ENCODE measurements at regions not wholly inside any gene's neighbourhood (a gene's known extent, or its start where the extent isn't known, plus 50 kb on each side); places are given as distances from the start of the nearest gene placed in this dataset.

DNA sequence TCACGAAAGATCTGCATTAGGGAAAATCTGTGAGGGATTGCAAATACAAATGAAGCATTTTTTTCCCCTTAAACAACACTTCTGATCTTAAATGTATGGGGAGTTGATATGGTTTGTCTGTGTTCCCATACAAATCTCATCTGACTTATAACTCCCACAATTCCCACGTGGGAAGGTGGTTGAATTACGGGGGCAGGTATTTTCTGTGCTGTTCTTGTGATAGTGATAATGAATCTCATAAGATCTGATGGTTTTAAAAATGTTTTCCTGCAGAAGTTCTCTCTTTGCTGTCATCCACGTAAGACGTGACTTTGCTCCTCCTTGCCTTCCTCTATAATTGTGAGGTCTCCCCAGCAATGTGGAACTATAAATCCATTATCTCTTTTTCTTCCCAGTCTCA lies 107.4 kb upstream of the KCNIP4 start:
- no peak for DNase-seq (ENCODE audit: low read depth)
- H3K4me3 ChIP-seq (ENCODE audit: low read depth, low read length) = no peak overlapping the region
- TF ChIP-seq, protein P1, sequence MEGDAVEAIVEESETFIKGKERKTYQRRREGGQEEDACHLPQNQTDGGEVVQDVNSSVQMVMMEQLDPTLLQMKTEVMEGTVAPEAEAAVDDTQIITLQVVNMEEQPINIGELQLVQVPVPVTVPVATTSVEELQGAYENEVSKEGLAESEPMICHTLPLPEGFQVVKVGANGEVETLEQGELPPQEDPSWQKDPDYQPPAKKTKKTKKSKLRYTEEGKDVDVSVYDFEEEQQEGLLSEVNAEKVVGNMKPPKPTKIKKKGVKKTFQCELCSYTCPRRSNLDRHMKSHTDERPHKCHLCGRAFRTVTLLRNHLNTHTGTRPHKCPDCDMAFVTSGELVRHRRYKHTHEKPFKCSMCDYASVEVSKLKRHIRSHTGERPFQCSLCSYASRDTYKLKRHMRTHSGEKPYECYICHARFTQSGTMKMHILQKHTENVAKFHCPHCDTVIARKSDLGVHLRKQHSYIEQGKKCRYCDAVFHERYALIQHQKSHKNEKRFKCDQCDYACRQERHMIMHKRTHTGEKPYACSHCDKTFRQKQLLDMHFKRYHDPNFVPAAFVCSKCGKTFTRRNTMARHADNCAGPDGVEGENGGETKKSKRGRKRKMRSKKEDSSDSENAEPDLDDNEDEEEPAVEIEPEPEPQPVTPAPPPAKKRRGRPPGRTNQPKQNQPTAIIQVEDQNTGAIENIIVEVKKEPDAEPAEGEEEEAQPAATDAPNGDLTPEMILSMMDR (IDR thresholded peaks at IDR 0.05; ENCODE audit: control insufficient read depth, extremely low read depth, insufficient read depth) = no peak

DNA sequence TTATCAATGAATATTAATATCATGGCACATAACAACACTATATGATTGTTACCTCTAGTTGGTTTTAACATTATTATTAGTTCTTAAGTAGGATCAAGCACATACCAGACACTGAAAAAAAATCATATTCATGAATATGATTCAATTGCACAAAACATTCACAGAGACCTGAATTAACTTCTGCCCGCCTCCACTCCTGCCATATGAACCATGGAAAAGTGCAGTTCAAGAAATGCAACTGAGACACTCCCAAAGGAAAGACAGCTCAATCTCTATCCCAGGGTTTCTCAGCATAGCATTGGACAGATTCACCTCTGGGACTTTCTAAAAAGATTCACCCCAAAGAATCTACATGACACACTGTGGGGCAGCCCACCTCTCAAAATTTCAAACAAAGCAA lies 103.5 kb upstream of the KCNIP4 start:
- no peak for DNase-seq (ENCODE audit: low read depth)
- TF ChIP-seq, protein P1 (IDR thresholded peaks at IDR 0.05; ENCODE audit: control insufficient read depth, extremely low read depth, insufficient read depth) = no peak
- H3K4me3 ChIP-seq (ENCODE audit: low read depth, low read length) = no peak overlapping the region

GRCh38 chr4:22048323-22048722 lies 99.8 kb upstream of the KCNIP4 start:
- no peak for DNase-seq (ENCODE audit: low read depth)
- no peak overlapping the region for H3K4me3 ChIP-seq (ENCODE audit: low read depth, low read length)
- TF ChIP-seq, protein P1 (IDR thresholded peaks at IDR 0.05; ENCODE audit: control insufficient read depth, extremely low read depth, insufficient read depth) = no peak

- TF ChIP-seq, protein P1 (IDR thresholded peaks at IDR 0.05; ENCODE audit: control insufficient read depth, extremely low read depth, insufficient read depth) = no peak
- DNase-seq (ENCODE audit: low read depth) = no peak
- no peak overlapping the region for H3K4me3 ChIP-seq (ENCODE audit: low read depth, low read length)
Measured at GRCh38 chr4:22047793-22048192, 99.2 kb upstream of the KCNIP4 start.

GRCh38 chr4:22045051-22045630 lies 96.6 kb upstream of the KCNIP4 start:
- no peak for DNase-seq (ENCODE audit: low read depth)
- TF ChIP-seq, protein P1 (IDR thresholded peaks at IDR 0.05; ENCODE audit: control insufficient read depth, extremely low read depth, insufficient read depth) = no peak
- H3K4me3 ChIP-seq (ENCODE audit: low read depth, low read length) = no peak overlapping the region

DNA sequence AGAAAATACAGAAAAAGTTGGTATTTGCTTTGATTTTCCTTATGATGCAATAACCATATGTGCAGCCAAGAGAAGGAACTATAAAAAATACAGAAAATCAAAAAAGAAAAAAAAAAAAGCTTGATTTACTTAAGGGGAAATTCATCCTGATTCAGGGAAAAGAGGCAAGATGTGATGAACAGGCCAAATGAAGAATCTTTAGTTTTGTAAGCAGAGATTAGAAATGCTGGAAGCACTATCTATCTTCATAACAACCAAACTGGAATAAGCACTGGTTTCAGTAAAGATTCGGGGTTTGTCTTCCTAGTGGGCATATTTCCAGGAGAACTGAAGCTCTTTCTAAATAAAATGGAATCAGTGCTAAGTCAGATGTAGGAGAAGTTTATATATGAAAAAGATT lies 82.9 kb upstream of the KCNIP4 start:
- H3K4me3 ChIP-seq (ENCODE audit: low read depth, low read length) = no peak overlapping the region
- TF ChIP-seq, protein P1 (IDR thresholded peaks at IDR 0.05; ENCODE audit: control insufficient read depth, extremely low read depth, insufficient read depth) = no peak
- DNase-seq (ENCODE audit: low read depth) = no peak

DNA sequence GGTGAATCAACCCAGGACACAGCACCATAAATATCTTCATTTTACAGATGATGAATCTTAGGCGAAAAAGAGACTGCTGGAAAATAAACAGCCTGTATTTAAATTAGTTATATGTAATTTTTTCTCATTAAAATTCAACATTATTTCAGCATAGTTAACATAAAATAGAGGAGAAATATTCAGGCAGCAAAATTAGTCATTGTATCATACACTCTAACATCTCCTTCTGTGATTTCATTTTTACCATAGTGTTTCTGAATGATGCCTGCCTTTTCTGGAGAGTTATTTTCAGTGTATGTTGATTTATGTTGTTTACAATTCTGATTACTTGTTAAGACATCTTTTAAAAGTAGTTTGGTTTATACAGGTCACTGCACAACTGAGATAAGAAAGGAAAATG lies 82.3 kb upstream of the KCNIP4 start:
- H3K4me3 ChIP-seq (ENCODE audit: low read depth, low read length) = no peak overlapping the region
- TF ChIP-seq, protein P1 (IDR thresholded peaks at IDR 0.05; ENCODE audit: control insufficient read depth, extremely low read depth, insufficient read depth) = no peak
- DNase-seq (ENCODE audit: low read depth) = no peak

All from LNCaP clone FGC (cell line).